H1 (cell line): ENCODE measurements at regions not wholly inside any gene's neighbourhood (a gene's known extent, or its start where the extent isn't known, plus 50 kb on each side); places are given as distances from the start of the nearest gene placed in this dataset.

ENCODE experiments used
- CTCF ChIA-PET: fragments of 300-600 bp; sonication (Branson Sonifier 250); formaldehyde crosslinking; loops from one replicate; lab custom pipeline; 2021; ENCODE audit not compliant: partially characterized antibody; lab: Charles Lee
- POLR2A ChIA-PET: fragments of 300-600 bp; sonication (Branson Sonifier 250); formaldehyde crosslinking; loops from one replicate; lab custom pipeline; 2021; ENCODE audit warnings: inconsistent platforms; ENCODE audit not compliant: partially characterized antibody; lab: Charles Lee
- DNase-seq, 2 experiments: peaks; one replicate each; pipeline versions ENCODE4 v3.0.0 to v3.0.0-alpha.2; 2010 to 2022; ENCODE audit warnings: low spot score in 2 of 2, low read depth in 1 of 2, mixed read lengths in 1 of 2
- FAIRE-seq: peaks from 2 replicates; lab custom pipeline; 2011; peaks lifted over from hg19 to GRCh38; lab: Jason Lieb, UNC
- H2AFZ ChIP-seq: 2 replicates; pipeline ENCODE4 v1.8.1; 2012; ENCODE audit warnings: low read length, inconsistent platforms
- H2AK5ac ChIP-seq: 2 replicates; pipeline ENCODE4 v1.6.1; 2013; ENCODE audit warnings: low read depth, low read length
- H2BK120ac ChIP-seq: replicated peaks from 2 replicates; pipeline ENCODE3; 2013; ENCODE audit warnings: low read depth, low read length, inconsistent platforms
- H2BK12ac ChIP-seq: 2 replicates; pipeline ENCODE4 v1.6.1; 2013; ENCODE audit warnings: low read depth, low read length
- H2BK15ac ChIP-seq: 2 replicates; pipeline ENCODE4 v1.6.1; 2013; ENCODE audit warnings: low read length
- H2BK20ac ChIP-seq: 2 replicates; pipeline ENCODE4 v1.6.1; 2013; ENCODE audit warnings: low read length
- H2BK5ac ChIP-seq: 2 replicates; pipeline ENCODE4 v1.6.1; 2013; ENCODE audit warnings: low read depth, low read length
- H3K14ac ChIP-seq: 2 replicates; pipeline ENCODE4 v1.6.1; 2013; ENCODE audit warnings: inconsistent platforms; ENCODE audit not compliant: insufficient read length
- H3K18ac ChIP-seq: 2 replicates; pipeline ENCODE4 v1.6.1; 2013; ENCODE audit warnings: low read length; ENCODE audit errors: extremely low read depth
- H3K23ac ChIP-seq: 2 replicates; pipeline ENCODE4 v1.6.1; 2013; ENCODE audit warnings: inconsistent platforms; ENCODE audit not compliant: insufficient read length
- H3K23me2 ChIP-seq: 2 replicates; pipeline ENCODE4 v1.6.1; 2013; ENCODE audit warnings: low read depth, low read length
- H3K27ac ChIP-seq: 2 replicates; pipeline ENCODE4 v1.6.1; 2011; ENCODE audit warnings: low read depth, low read length, inconsistent platforms
- H3K27me3 ChIP-seq, 4 experiments: replicated peaks in 1 of 4; 1 replicate in 1 of 4; 2 replicates in 3 of 4; pipeline versions ENCODE4 v1.6.1 to v1.8.1; 2011 to 2013; ENCODE audit warnings: low read length in 3 of 4, mild to moderate bottlenecking in 3 of 4, inconsistent platforms in 2 of 4, mixed read lengths in 2 of 4, moderate library complexity in 1 of 4; ENCODE audit not compliant: control insufficient read depth in 3 of 4, insufficient read depth in 3 of 4; ENCODE audit errors: extremely low read depth in 1 of 4
- H3K36me3 ChIP-seq, 4 experiments: 2 replicates each; pipeline versions ENCODE4 v1.6.1 to v1.8.1; 2011 to 2013; ENCODE audit warnings: mild to moderate bottlenecking in 4 of 4, low read length in 3 of 4, moderate library complexity in 2 of 4, control low read depth in 1 of 4, inconsistent platforms in 1 of 4; ENCODE audit not compliant: insufficient read depth in 4 of 4, control insufficient read depth in 2 of 4
- H3K4ac ChIP-seq: replicated peaks from 2 replicates; pipeline ENCODE3; 2013; ENCODE audit warnings: low read length, low read depth, mixed read lengths, inconsistent platforms; ENCODE audit not compliant: insufficient read length
- H3K4me1 ChIP-seq, 4 experiments: replicated peaks in 1 of 4; 1 replicate in 1 of 4; 2 replicates in 3 of 4; pipeline versions ENCODE4 v1.6.1 to v1.8.1; 2011 to 2013; ENCODE audit warnings: low read length in 3 of 4, inconsistent platforms in 2 of 4, mixed read lengths in 1 of 4; ENCODE audit not compliant: insufficient read depth in 4 of 4, control insufficient read depth in 3 of 4
- H3K4me2 ChIP-seq, 2 experiments: 2 replicates each; pipeline versions ENCODE4 v1.6.1 to v1.8.1; 2011 to 2013; ENCODE audit warnings: low read depth in 2 of 2, low read length in 2 of 2, control low read depth in 1 of 2, inconsistent platforms in 1 of 2, mild to moderate bottlenecking in 1 of 2; ENCODE audit not compliant: insufficient read depth in 1 of 2
- H3K4me3 ChIP-seq, 4 experiments: fragments of 200-600, 300-600 bp in 1 of 4; sonication (generic), shearing (Covaris generic), sonication (Bioruptor Twin) in 1 of 4; 2 replicates each; pipeline versions ENCODE4 v1.5.1 to v1.8.1; 2011 to 2016; ENCODE audit warnings: low read length in 4 of 4, low read depth in 3 of 4, control low read depth in 2 of 4, inconsistent platforms in 2 of 4, mild to moderate bottlenecking in 2 of 4, mixed read lengths in 1 of 4, moderate library complexity in 1 of 4; ENCODE audit not compliant: insufficient read depth in 2 of 4; ENCODE audit errors: extremely low read depth in 1 of 4
- H3K56ac ChIP-seq: replicated peaks from 2 replicates; pipeline ENCODE3; 2013; ENCODE audit warnings: low read depth, mild to moderate bottlenecking, mixed read lengths, low read length, inconsistent platforms; ENCODE audit not compliant: insufficient read length
- H3K79me1 ChIP-seq: 2 replicates; pipeline ENCODE4 v1.6.1; 2013; ENCODE audit warnings: low read depth, low read length, control low read depth
- H3K79me2 ChIP-seq, 2 experiments: 2 replicates each; pipeline versions ENCODE4 v1.6.1 to v1.8.1; 2012 to 2013; ENCODE audit warnings: low read length in 2 of 2, mild to moderate bottlenecking in 2 of 2, inconsistent platforms in 1 of 2; ENCODE audit not compliant: insufficient read depth in 2 of 2, control insufficient read depth in 1 of 2
- H3K9ac ChIP-seq, 4 experiments: replicated peaks in 1 of 4; 1 replicate in 1 of 4; 2 replicates in 3 of 4; pipeline versions ENCODE4 v1.6.1 to v1.8.1; 2011 to 2013; ENCODE audit warnings: low read depth in 3 of 4, low read length in 3 of 4, control low read depth in 2 of 4, mild to moderate bottlenecking in 2 of 4, moderate library complexity in 2 of 4, inconsistent platforms in 1 of 4; ENCODE audit errors: extremely low read depth in 1 of 4
- H3K9me3 ChIP-seq, 2 experiments: 2 replicates each; pipeline versions ENCODE4 v1.6.1 to v1.8.1; 2012 to 2013; ENCODE audit warnings: mild to moderate bottlenecking in 2 of 2, moderate library complexity in 2 of 2, control low read depth in 1 of 2, inconsistent platforms in 1 of 2, low read depth in 1 of 2, low read length in 1 of 2, mixed read lengths in 1 of 2; ENCODE audit not compliant: insufficient read depth in 2 of 2
- H4K20me1 ChIP-seq, 2 experiments: replicated peaks in 1 of 2; 2 replicates each; pipeline versions ENCODE3 to v1.8.1; 2011 to 2013; ENCODE audit warnings: inconsistent platforms in 2 of 2, low read length in 2 of 2, mild to moderate bottlenecking in 1 of 2; ENCODE audit not compliant: insufficient read depth in 2 of 2, control insufficient read depth in 1 of 2
- H4K5ac ChIP-seq: 2 replicates; pipeline ENCODE4 v1.6.1; 2013; ENCODE audit warnings: low read length, low read depth, mixed read lengths, inconsistent platforms; ENCODE audit not compliant: insufficient read length
- H4K8ac ChIP-seq: 2 replicates; pipeline ENCODE4 v1.8.0; 2013; ENCODE audit warnings: mild to moderate bottlenecking, moderate library complexity, low read length, inconsistent platforms; ENCODE audit not compliant: insufficient read depth; ENCODE audit errors: extremely low read depth
- H4K91ac ChIP-seq: replicated peaks from 2 replicates; pipeline ENCODE3; 2013; ENCODE audit warnings: low read length, mixed read lengths, inconsistent platforms; ENCODE audit not compliant: insufficient read length
- BCL11A ChIP-seq, 2 experiments: IDR thresholded peaks; one replicate each; pipeline ENCODE4 v1.6.1; 2011; ENCODE audit warnings: low read depth in 2 of 2, low read length in 2 of 2, mild to moderate bottlenecking in 2 of 2
- CREB1 ChIP-seq: IDR thresholded peaks from 2 replicates; pipeline ENCODE4 v1.6.1; 2012; ENCODE audit warnings: inconsistent platforms
- HDAC6 ChIP-seq: IDR thresholded peaks from one replicate; pipeline ENCODE4 v1.7.1; 2012; ENCODE audit warnings: low read depth, mild to moderate bottlenecking, inconsistent platforms, low read length, moderate library complexity
- SRF ChIP-seq: IDR thresholded peaks from 2 replicates; pipeline ENCODE4 v1.6.1; 2011; ENCODE audit warnings: mild to moderate bottlenecking, low read depth, low read length, moderate library complexity
- TBP ChIP-seq: IDR thresholded peaks from 2 replicates; pipeline ENCODE4 v1.6.1; 2011; ENCODE audit warnings: low read depth, low read length, improper control_type of control experiment
- ZNF274 ChIP-seq: IDR thresholded peaks from 2 replicates; pipeline ENCODE4 v1.7.0; 2012; ENCODE audit warnings: low read length, borderline replicate concordance; ENCODE audit errors: extremely low read depth
- WGBS, 2 experiments: shearing (Covaris generic) in 1 of 2; methylation state at CpG; one replicate each; pipeline versions ENCODE4 v1.1.6 to v1.1.7; 2013 to 2015; ENCODE audit warnings: low lambda C conversion rate in 2 of 2, mixed read lengths in 2 of 2, inconsistent platforms in 1 of 2, low coverage in 1 of 2, missing lambda C conversion rate in 1 of 2; ENCODE audit not compliant: insufficient replicate concordance in 2 of 2, insufficient coverage in 1 of 2, insufficient read length in 1 of 2; ENCODE audit errors: extremely low coverage in 1 of 2, missing lambda C conversion rate in 1 of 2; 5-methylcytosine and 5-hydroxymethylcytosine counted together

- Histone ChIP-seq H3K79me1 (no peaks in the 10 kb centered on the region), H2BK12ac (no peak overlapping the region), H2BK5ac (no peak overlapping the region), H2BK120ac (no peak overlapping the region), H2BK15ac (no peak overlapping the region), H3K14ac (no peak overlapping the region), H3K36me3 (no peaks in the 10 kb centered on the region), H3K56ac (no peak overlapping the region), H3K4me2 (no peak overlapping the region), H4K20me1 (no peaks in the 10 kb centered on the region), H2BK20ac (no peak overlapping the region), H3K4me3 (no peak overlapping the region), H3K27me3 (no peaks in the 10 kb centered on the region), H3K4ac (no peak overlapping the region), H3K9me3 (no peaks in the 10 kb centered on the region), H2AFZ (no peak overlapping the region), H3K23me2 (no peaks in the 10 kb centered on the region; the same call in 1 of the 2 replicates), H3K79me2 (no peaks in the 10 kb centered on the region), H3K27ac (no peak overlapping the region), H3K4me1 (peaks cover 0 to 9% (median 4%) of the 10 kb centered on the region in 4 experiments; a peak in 2 of 7 replicates), H3K23ac (no peak overlapping the region), H3K18ac (no peak overlapping the region), H4K8ac (no peak overlapping the region), H4K5ac (no peak overlapping the region)
- FAIRE-seq (no peak), DNase-seq (no peak)
- WGBS, 2 experiments = 88% methylated on average over 1 of the region's 1 CpG; no CpG with 5 or more reads in 1 of the 2 experiments
- CTCF ChIA-PET = interaction anchor here (1.0 to 2.0 kb wide), 2 partner anchors 23 to 118 kb away, joined by 3 to 8 read pairs; no protein-coding TSS in a partner anchor
- POLR2A ChIA-PET = no interaction called here
- no peak for TF ChIP-seq SRF
- no peak for TF ChIP-seq BCL11A (IDR thresholded peaks at IDR 0.05; ENCODE audit: low read depth in 2 of 2, low read length in 2 of 2)
- no peak for TF ChIP-seq CREB1
- TF ChIP-seq TBP = no peak
- TF ChIP-seq HDAC6 = no peak
- no peak for TF ChIP-seq ZNF274
- TF ChIP-seq, all 59 proteins: peak for 0
- Histone ChIP-seq H3K9ac (no peak overlapping the region), H2AK5ac (no peak overlapping the region), H4K91ac (no peak overlapping the region)
Measured at GRCh38 chr1:88298506-88298905, 385.6 kb upstream of the PKN2 start.
